22Rv1 (cell line): ENCODE measurements at regions not wholly inside any gene's neighbourhood (a gene's known extent, or its start where the extent isn't known, plus 50 kb on each side); places are given as distances from the start of the nearest gene placed in this dataset.

Experiments used
- CTCF ChIP-seq: fragments of 450-650 bp; IDR thresholded peaks from 2 replicates; pipeline ENCODE4 v1.5.1; 2017; ENCODE audit warnings: mild to moderate bottlenecking
- ZFX ChIP-seq: fragments of 450-650 bp; IDR thresholded peaks from 2 replicates; pipeline ENCODE4 v1.6.1; 2017; ENCODE audit warnings: antibody characterized with exemption, borderline replicate concordance

GRCh38 chr3:8365541-8365940, 136.1 kb upstream of the LMCD1 start:
- TF ChIP-seq CTCF (no peak), ZFX (no peak)
